Activated CD8-positive, alpha-beta T cell treated with anti-CD3 and anti-CD28 coated beads for 36 hours (primary cell): ENCODE measurements at regions not wholly inside any gene's neighbourhood (a gene's known extent, or its start where the extent isn't known, plus 50 kb on each side); places are given as distances from the start of the nearest gene placed in this dataset.

ENCODE experiments used
- ATAC-seq: fragments of 200-7000 bp; cut with Tn5 transposase; one replicate; pipeline ENCODE4 v1.10.0; 2021; ENCODE audit warnings: mild to moderate bottlenecking, moderate library complexity
- CTCF ChIA-PET: fragments of 350-600 bp; sonication (Branson Sonifier 250); formaldehyde crosslinking; loops from one replicate; lab custom pipeline; 2021; ENCODE audit warnings: antibody characterized with exemption; lab: Charles Lee
- POLR2A ChIA-PET: fragments of 350-600 bp; sonication (Branson Sonifier 250); formaldehyde crosslinking; loops from one replicate; lab custom pipeline; 2021; ENCODE audit warnings: antibody characterized with exemption; lab: Charles Lee
- DNase-seq: peaks from one replicate; pipeline ENCODE4 v3.0.0-alpha.2; 2020
- H3K27ac Mint-ChIP-seq: one replicate; pipeline ENCODE4 v1.8.0; 2021; ENCODE audit warnings: mild to moderate bottlenecking, mixed read lengths
- H3K27me3 Mint-ChIP-seq: one replicate; pipeline ENCODE4 v1.8.0; 2021; ENCODE audit warnings: mixed read lengths
- H3K36me3 Mint-ChIP-seq: one replicate; pipeline ENCODE4 v1.8.0; 2021; ENCODE audit warnings: low read depth, mixed read lengths
- H3K4me1 Mint-ChIP-seq: one replicate; pipeline ENCODE4 v1.8.0; 2021; ENCODE audit warnings: low read depth, mixed read lengths
- H3K4me3 Mint-ChIP-seq: one replicate; pipeline ENCODE4 v1.8.0; 2021; ENCODE audit warnings: mild to moderate bottlenecking, moderate library complexity, mixed read lengths
- H3K9me3 Mint-ChIP-seq: one replicate; pipeline ENCODE4 v1.8.0; 2021; ENCODE audit warnings: mixed read lengths
- intact Hi-C: fragments of 100-400 bp; cut with micrococcal nuclease; formaldehyde crosslinking; loops from one replicate; pipeline ENCODE4 v1.10.0; 2022
- TF ChIP-seq, protein P1 (sequence below): fragments of 200-600 bp; IDR thresholded peaks from one replicate; pipeline ENCODE4 v1.8.0; 2022; ENCODE audit warnings: antibody characterized with exemption, mild to moderate bottlenecking

GRCh38 chr7:136074843-136075242, 97.7 kb upstream of the MTPN start:
- no peak overlapping the region for H3K4me3 Mint-ChIP-seq
- DNase-seq, result no peak
- POLR2A ChIA-PET, result no interaction called here
- intact Hi-C loops, result no loop called here
- no peak overlapping the region for H3K27ac Mint-ChIP-seq
- H3K27me3 Mint-ChIP-seq, result no peaks in the 10 kb centered on the region
- H3K9me3 Mint-ChIP-seq, result no peaks in the 10 kb centered on the region
- TF ChIP-seq, protein P1, sequence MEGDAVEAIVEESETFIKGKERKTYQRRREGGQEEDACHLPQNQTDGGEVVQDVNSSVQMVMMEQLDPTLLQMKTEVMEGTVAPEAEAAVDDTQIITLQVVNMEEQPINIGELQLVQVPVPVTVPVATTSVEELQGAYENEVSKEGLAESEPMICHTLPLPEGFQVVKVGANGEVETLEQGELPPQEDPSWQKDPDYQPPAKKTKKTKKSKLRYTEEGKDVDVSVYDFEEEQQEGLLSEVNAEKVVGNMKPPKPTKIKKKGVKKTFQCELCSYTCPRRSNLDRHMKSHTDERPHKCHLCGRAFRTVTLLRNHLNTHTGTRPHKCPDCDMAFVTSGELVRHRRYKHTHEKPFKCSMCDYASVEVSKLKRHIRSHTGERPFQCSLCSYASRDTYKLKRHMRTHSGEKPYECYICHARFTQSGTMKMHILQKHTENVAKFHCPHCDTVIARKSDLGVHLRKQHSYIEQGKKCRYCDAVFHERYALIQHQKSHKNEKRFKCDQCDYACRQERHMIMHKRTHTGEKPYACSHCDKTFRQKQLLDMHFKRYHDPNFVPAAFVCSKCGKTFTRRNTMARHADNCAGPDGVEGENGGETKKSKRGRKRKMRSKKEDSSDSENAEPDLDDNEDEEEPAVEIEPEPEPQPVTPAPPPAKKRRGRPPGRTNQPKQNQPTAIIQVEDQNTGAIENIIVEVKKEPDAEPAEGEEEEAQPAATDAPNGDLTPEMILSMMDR, result no peak
- ATAC-seq, result no peak
- no peaks in the 10 kb centered on the region for H3K4me1 Mint-ChIP-seq
- H3K36me3 Mint-ChIP-seq, result no peaks in the 10 kb centered on the region
- CTCF ChIA-PET, result interaction anchor here (0.9 kb wide), 1 partner anchor 15 kb away, joined by 3 read pairs; no protein-coding TSS in a partner anchor

DNA sequence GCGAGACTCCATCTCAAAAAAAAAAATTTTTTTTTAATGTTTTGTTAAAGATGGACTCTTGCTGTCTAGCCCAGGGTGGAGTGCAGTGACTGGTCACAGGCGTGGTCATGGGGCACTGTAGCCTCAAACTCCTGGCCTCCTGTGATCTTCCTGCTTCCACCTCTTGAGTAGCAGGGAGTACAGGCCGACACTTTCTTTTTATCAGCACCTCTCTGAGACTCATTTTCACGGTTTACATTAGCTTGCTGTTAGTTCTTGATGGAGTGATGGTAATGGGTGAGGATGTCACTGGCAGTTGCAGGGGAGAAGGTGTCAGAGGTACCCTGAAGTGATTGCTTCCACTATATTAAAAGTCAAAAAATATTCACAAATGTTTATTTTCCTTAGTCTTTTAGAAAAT, 95.3 kb upstream of the MTPN start:
- Mint-ChIP-seq H3K27ac (no peak overlapping the region), H3K4me3 (no peak overlapping the region), H3K9me3 (no peaks in the 10 kb centered on the region), H3K36me3 (no peaks in the 10 kb centered on the region), H3K27me3 (no peaks in the 10 kb centered on the region), H3K4me1 (no peaks in the 10 kb centered on the region)
- ChIA-PET POLR2A (no interaction called here), CTCF (no interaction called here)
- ATAC-seq (no peak), DNase-seq (no peak)
- intact Hi-C loops, result no loop called here
- TF ChIP-seq, protein P1, result no peak

DNA sequence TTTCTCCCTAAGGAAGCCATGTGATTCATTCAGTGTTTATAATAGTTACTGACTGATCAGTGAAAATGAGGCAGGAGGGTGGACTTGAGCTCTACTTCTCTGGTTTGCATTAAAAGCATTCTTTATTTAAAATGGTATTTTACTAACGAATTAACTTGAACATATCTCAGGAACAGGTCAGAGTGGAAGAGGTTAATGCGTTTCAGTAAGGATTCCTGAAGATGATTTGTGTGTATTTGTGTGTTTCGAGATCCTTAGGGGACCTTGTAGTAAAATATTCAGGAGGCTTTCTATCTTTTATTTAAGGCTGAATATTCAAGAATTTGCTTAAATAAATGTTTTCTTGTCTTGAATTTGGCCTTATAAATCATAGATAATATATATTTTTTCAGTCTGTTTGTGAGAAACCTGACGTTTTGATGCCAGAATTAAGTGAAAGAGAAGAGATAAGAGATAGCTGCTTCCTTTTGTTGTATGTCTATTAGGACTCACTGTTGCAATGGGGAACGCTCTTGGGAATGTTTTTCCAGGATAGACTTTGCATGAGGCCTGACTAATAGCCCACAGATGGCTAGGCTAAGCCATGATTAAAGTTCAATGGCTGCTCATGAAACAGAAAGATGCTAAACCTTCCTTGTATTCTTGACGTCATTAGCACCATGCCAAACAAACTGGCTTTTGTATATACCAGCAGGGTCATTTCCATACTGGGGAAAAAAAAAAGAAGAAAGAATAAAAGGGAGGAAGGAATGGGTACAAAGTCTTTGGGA, 93.8 kb upstream of the MTPN start:
- H3K27ac Mint-ChIP-seq, result no peak overlapping the region
- no peak overlapping the region for H3K4me3 Mint-ChIP-seq
- peaks cover 2% of the 10 kb centered on the region for H3K36me3 Mint-ChIP-seq
- intact Hi-C loops, result no loop called here
- ChIA-PET POLR2A (no interaction called here), CTCF (no interaction called here)
- TF ChIP-seq, protein P1, result no peak
- DNase-seq (no peak), ATAC-seq (no peak)
- no peaks in the 10 kb centered on the region for H3K4me1 Mint-ChIP-seq
- peaks cover 2% of the 10 kb centered on the region for H3K27me3 Mint-ChIP-seq
- peaks cover 1% of the 10 kb centered on the region for H3K9me3 Mint-ChIP-seq

GRCh38 chr7:136069840-136070529, 92.8 kb upstream of the MTPN start:
- CTCF ChIA-PET, result no interaction called here
- Mint-ChIP-seq H3K9me3 (peaks cover 1% of the 10 kb centered on the region), H3K27me3 (peaks cover 2% of the 10 kb centered on the region), H3K4me1 (no peaks in the 10 kb centered on the region), H3K27ac (no peak overlapping the region), H3K4me3 (no peak overlapping the region), H3K36me3 (peaks cover 2% of the 10 kb centered on the region)
- ATAC-seq (no peak), DNase-seq (no peak)
- TF ChIP-seq, protein P1, result no peak
- intact Hi-C loops, result no loop called here
- POLR2A ChIA-PET, result no interaction called here

- POLR2A ChIA-PET, result no interaction called here
- no peaks in the 10 kb centered on the region for H3K4me1 Mint-ChIP-seq
These were observed 90.1 kb upstream of the MTPN start for GRCh38 chr7:136067277-136067676.

More at GRCh38 chr7:136067277-136067676, 90.1 kb upstream of the MTPN start:
- TF ChIP-seq, protein P1, result no peak
- Mint-ChIP-seq H3K27me3 (peaks cover 2% of the 10 kb centered on the region), H3K36me3 (peaks cover 2% of the 10 kb centered on the region), H3K9me3 (peaks cover 1% of the 10 kb centered on the region), H3K4me3 (no peak overlapping the region), H3K27ac (no peak overlapping the region)
- intact Hi-C loops, result no loop called here
- CTCF ChIA-PET, result no interaction called here
- ATAC-seq (no peak), DNase-seq (no peak)
